Smooth muscle cell of the brain vasculature (primary cell): ENCODE measurements at regions not wholly inside any gene's neighbourhood (a gene's known extent, or its start where the extent isn't known, plus 50 kb on each side); places are given as distances from the start of the nearest gene placed in this dataset.
"Not testable (repeated sequence)": the region's sequence is repeated elsewhere in the genome, so short reads cannot be mapped to it uniquely, and the experiment has no call there.

ENCODE experiments used
- DNase-seq: peaks from one replicate; pipeline ENCODE4 v3.0.0-alpha.2; 2012; ENCODE audit warnings: low read depth, low spot score

- no peak for DNase-seq
Observed at GRCh38 chr12:63410197-63410596, 258.1 kb downstream of the DPY19L2 start.

- DNase-seq = no peak
Observed at GRCh38 chr12:63406781-63407180, 255.8 kb upstream of the AVPR1A start.

- DNase-seq = no peak
Observed at GRCh38 chr12:63404611-63405010, 253.6 kb upstream of the AVPR1A start.

- no peak for DNase-seq
Observed at GRCh38 chr12:63403256-63403655, 252.3 kb upstream of the AVPR1A start.

GRCh38 chr12:63400718-63401117 lies 249.7 kb upstream of the AVPR1A start:
- DNase-seq = peak; percentile 43

GRCh38 chr12:63400318-63400717 lies 249.3 kb upstream of the AVPR1A start:
- DNase-seq = no peak

- no peak for DNase-seq
Observed at GRCh38 chr12:63397807-63398206, 246.8 kb upstream of the AVPR1A start.

GRCh38 chr12:63396135-63396534 lies 245.1 kb upstream of the AVPR1A start:
- no peak for DNase-seq

GRCh38 chr12:63394983-63395382 lies 244.0 kb upstream of the AVPR1A start:
- DNase-seq = no peak

- no peak for DNase-seq
Observed at GRCh38 chr12:63394349-63394748, 243.3 kb upstream of the AVPR1A start.

GRCh38 chr12:63389211-63389610 lies 238.2 kb upstream of the AVPR1A start:
- DNase-seq = no peak

GRCh38 chr12:63387771-63388170 lies 236.8 kb upstream of the AVPR1A start:
- no peak for DNase-seq

- DNase-seq = no peak
Observed at GRCh38 chr12:63382930-63383329, 231.9 kb upstream of the AVPR1A start.

- no peak for DNase-seq
Observed at GRCh38 chr12:63362791-63363190, 211.8 kb upstream of the AVPR1A start.

GRCh38 chr12:63362166-63362565 lies 211.2 kb upstream of the AVPR1A start:
- no peak for DNase-seq

GRCh38 chr12:63354969-63355368 lies 204.0 kb upstream of the AVPR1A start:
- DNase-seq = no peak

- no peak for DNase-seq
Observed at GRCh38 chr12:63353559-63353958, 202.6 kb upstream of the AVPR1A start.

GRCh38 chr12:63351370-63351769 lies 200.4 kb upstream of the AVPR1A start:
- no peak for DNase-seq

GRCh38 chr12:63348556-63348955 lies 197.6 kb upstream of the AVPR1A start:
- no peak for DNase-seq

- not testable (repeated sequence) for DNase-seq
Observed at GRCh38 chr12:63337158-63337557, 186.2 kb upstream of the AVPR1A start.

- no peak for DNase-seq
Observed at GRCh38 chr12:63326260-63326659, 175.3 kb upstream of the AVPR1A start.

GRCh38 chr12:63325757-63326156 lies 174.8 kb upstream of the AVPR1A start:
- no peak for DNase-seq

GRCh38 chr12:63323942-63324341 lies 172.9 kb upstream of the AVPR1A start:
- no peak for DNase-seq

GRCh38 chr12:63321373-63321772 lies 170.4 kb upstream of the AVPR1A start:
- DNase-seq = no peak
